HL-60 (cell line): ENCODE measurements at regions not wholly inside any gene's neighbourhood (a gene's known extent, or its start where the extent isn't known, plus 50 kb on each side); places are given as distances from the start of the nearest gene placed in this dataset.

ENCODE experiments used
- POLR2AphosphoS5 ChIP-seq: IDR thresholded peaks from 2 replicates; pipeline ENCODE4 v1.6.1; 2012; ENCODE audit warnings: low read depth
- SPI1 ChIP-seq: IDR thresholded peaks from 2 replicates; pipeline ENCODE4 v1.6.1; 2012; ENCODE audit warnings: low read depth, mild to moderate bottlenecking, borderline replicate concordance
- TF ChIP-seq, protein P1 (sequence below): IDR thresholded peaks from one replicate; pipeline ENCODE4 v1.5.1; 2011; ENCODE audit warnings: low read length, control low read depth, inconsistent platforms; ENCODE audit not compliant: insufficient read depth

- TF ChIP-seq, protein P1, sequence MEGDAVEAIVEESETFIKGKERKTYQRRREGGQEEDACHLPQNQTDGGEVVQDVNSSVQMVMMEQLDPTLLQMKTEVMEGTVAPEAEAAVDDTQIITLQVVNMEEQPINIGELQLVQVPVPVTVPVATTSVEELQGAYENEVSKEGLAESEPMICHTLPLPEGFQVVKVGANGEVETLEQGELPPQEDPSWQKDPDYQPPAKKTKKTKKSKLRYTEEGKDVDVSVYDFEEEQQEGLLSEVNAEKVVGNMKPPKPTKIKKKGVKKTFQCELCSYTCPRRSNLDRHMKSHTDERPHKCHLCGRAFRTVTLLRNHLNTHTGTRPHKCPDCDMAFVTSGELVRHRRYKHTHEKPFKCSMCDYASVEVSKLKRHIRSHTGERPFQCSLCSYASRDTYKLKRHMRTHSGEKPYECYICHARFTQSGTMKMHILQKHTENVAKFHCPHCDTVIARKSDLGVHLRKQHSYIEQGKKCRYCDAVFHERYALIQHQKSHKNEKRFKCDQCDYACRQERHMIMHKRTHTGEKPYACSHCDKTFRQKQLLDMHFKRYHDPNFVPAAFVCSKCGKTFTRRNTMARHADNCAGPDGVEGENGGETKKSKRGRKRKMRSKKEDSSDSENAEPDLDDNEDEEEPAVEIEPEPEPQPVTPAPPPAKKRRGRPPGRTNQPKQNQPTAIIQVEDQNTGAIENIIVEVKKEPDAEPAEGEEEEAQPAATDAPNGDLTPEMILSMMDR = no peak
- no peak for TF ChIP-seq POLR2AphosphoS5
- no peak for TF ChIP-seq SPI1
Observed at GRCh38 chr7:91568138-91568537, 303.9 kb downstream of the FZD1 start.
